ENCODE measurements at regions not wholly inside any gene's neighbourhood (a gene's known extent, or its start where the extent isn't known, plus 50 kb on each side); places are given as distances from the start of the nearest gene placed in this dataset.

GRCh38 chr5:167351316-167351715 is 940.1 kb upstream of the WWC1 start:
- 49 to 55% methylated on average over 4 of the region's 4 CpGs for WGBS, 2 experiments (ENCODE audit: low coverage in 1 of 2, low lambda C conversion rate in 2 of 2, missing lambda C conversion rate in 2 of 2)
- Histone ChIP-seq H3F3A (ENCODE audit: insufficient read depth) (no peaks in the 10 kb centered on the region), H2AFZ (no peak overlapping the region), H3K27me3 (replicated peaks; ENCODE audit: insufficient read depth) (peaks cover 13% of the 10 kb centered on the region; the same call in 1 of the 2 replicates), H3K9me3 (ENCODE audit: low read depth) (no peaks in the 10 kb centered on the region), H3K4me3 (no peak overlapping the region), H3K9ac (no peak overlapping the region), H3K36me3 (ENCODE audit: low read depth) (no peaks in the 10 kb centered on the region), H3K9me2 (ENCODE audit: insufficient read depth) (no peaks in the 10 kb centered on the region), H3K4me1 (ENCODE audit: insufficient read depth) (no peaks in the 10 kb centered on the region), H3K79me2 (ENCODE audit: insufficient read depth) (no peaks in the 10 kb centered on the region), H3K4me2 (ENCODE audit: unreplicated experiment) (no peak overlapping the region), H3K27ac (no peak overlapping the region), H4K20me1 (ENCODE audit: insufficient read depth) (no peaks in the 10 kb centered on the region)
- TF ChIP-seq EZH2phosphoT487 (IDR thresholded peaks at IDR 0.05; ENCODE audit: insufficient read depth, low read depth): no peak
- no peak for TF ChIP-seq EZH2 (IDR thresholded peaks at IDR 0.05; ENCODE audit: insufficient read depth, poor library complexity, severe bottlenecking)
- in situ Hi-C loops (cut with MboI): no loop called here
- DNase-seq: no peak

DNA sequence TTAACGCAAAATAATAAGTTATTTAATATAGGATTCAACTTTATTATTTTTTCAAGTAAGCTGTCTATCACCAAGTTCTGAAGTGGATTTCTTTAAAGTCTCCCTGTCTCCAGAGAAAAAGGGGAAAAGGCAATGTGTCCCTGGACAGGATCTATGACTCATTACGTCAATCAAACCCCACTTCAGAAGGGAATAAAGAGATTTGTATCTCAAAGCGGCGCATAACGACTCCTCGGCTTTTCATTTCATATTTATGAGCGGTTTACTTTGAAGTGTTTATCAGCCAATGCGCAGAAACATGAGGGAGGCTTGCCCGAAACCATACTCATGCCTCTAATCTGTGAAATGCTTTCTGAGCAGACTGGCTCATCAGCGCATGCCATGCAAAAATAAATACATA is 938.6 kb upstream of the WWC1 start:
- H3K4me1 ChIP-seq (ENCODE audit: insufficient read depth): no peaks in the 10 kb centered on the region
- no peak overlapping the region for H3K27ac ChIP-seq
- DNase-seq: no peak
- H3K9ac ChIP-seq: no peak overlapping the region
- H3K9me2 ChIP-seq (ENCODE audit: insufficient read depth): no peaks in the 10 kb centered on the region
- H3K79me2 ChIP-seq (ENCODE audit: insufficient read depth): no peaks in the 10 kb centered on the region
- peaks cover 13% of the 10 kb centered on the region; the same call in 1 of the 2 replicates for H3K27me3 ChIP-seq (replicated peaks; ENCODE audit: insufficient read depth)
- no peak overlapping the region for H2AFZ ChIP-seq
- H3K9me3 ChIP-seq (ENCODE audit: low read depth): no peaks in the 10 kb centered on the region
- no peaks in the 10 kb centered on the region for H4K20me1 ChIP-seq (ENCODE audit: insufficient read depth)
- TF ChIP-seq EZH2 (IDR thresholded peaks at IDR 0.05; ENCODE audit: insufficient read depth, poor library complexity, severe bottlenecking) (no peak), EZH2phosphoT487 (IDR thresholded peaks at IDR 0.05; ENCODE audit: insufficient read depth, low read depth) (no peak)
- H3K4me3 ChIP-seq: no peak overlapping the region
- H3K36me3 ChIP-seq (ENCODE audit: low read depth): no peaks in the 10 kb centered on the region
- no peak overlapping the region for H3K4me2 ChIP-seq (ENCODE audit: unreplicated experiment)
- in situ Hi-C loops (cut with MboI): no loop called here
- H3F3A ChIP-seq (ENCODE audit: insufficient read depth): no peaks in the 10 kb centered on the region
- 37 to 42% methylated on average over 10 of the region's 10 CpGs for WGBS, 2 experiments (ENCODE audit: low coverage in 1 of 2, low lambda C conversion rate in 2 of 2, missing lambda C conversion rate in 2 of 2)

GRCh38 chr5:167355346-167355745 is 936.1 kb upstream of the WWC1 start:
- TF ChIP-seq EZH2phosphoT487 (IDR thresholded peaks at IDR 0.05; ENCODE audit: insufficient read depth, low read depth) (no peak), EZH2 (IDR thresholded peaks at IDR 0.05; ENCODE audit: insufficient read depth, poor library complexity, severe bottlenecking) (no peak)
- Histone ChIP-seq H3K4me2 (ENCODE audit: unreplicated experiment) (no peak overlapping the region), H3K27me3 (replicated peaks; ENCODE audit: insufficient read depth) (peaks cover 13% of the 10 kb centered on the region; the same call in 1 of the 2 replicates), H3F3A (ENCODE audit: insufficient read depth) (no peaks in the 10 kb centered on the region), H3K9ac (no peak overlapping the region), H3K4me3 (no peak overlapping the region), H4K20me1 (ENCODE audit: insufficient read depth) (no peaks in the 10 kb centered on the region), H3K27ac (no peak overlapping the region), H3K4me1 (ENCODE audit: insufficient read depth) (no peaks in the 10 kb centered on the region), H2AFZ (no peak overlapping the region), H3K9me3 (ENCODE audit: low read depth) (no peaks in the 10 kb centered on the region), H3K9me2 (ENCODE audit: insufficient read depth) (no peaks in the 10 kb centered on the region), H3K79me2 (ENCODE audit: insufficient read depth) (no peaks in the 10 kb centered on the region), H3K36me3 (ENCODE audit: low read depth) (no peaks in the 10 kb centered on the region)
- WGBS, 2 experiments (ENCODE audit: low coverage in 1 of 2, low lambda C conversion rate in 2 of 2, missing lambda C conversion rate in 2 of 2): 16 to 27% methylated on average over 5 of the region's 5 CpGs
- no peak for DNase-seq
- in situ Hi-C loops (cut with MboI): no loop called here

- Histone ChIP-seq H3K4me2 (ENCODE audit: unreplicated experiment) (no peak overlapping the region), H3F3A (ENCODE audit: insufficient read depth) (no peaks in the 10 kb centered on the region), H3K9me3 (ENCODE audit: low read depth) (no peaks in the 10 kb centered on the region), H3K36me3 (ENCODE audit: low read depth) (no peaks in the 10 kb centered on the region), H3K4me1 (ENCODE audit: insufficient read depth) (no peaks in the 10 kb centered on the region), H3K27me3 (replicated peaks; ENCODE audit: insufficient read depth) (peaks cover 13% of the 10 kb centered on the region; the same call in 1 of the 2 replicates), H3K9ac (no peak overlapping the region), H3K79me2 (ENCODE audit: insufficient read depth) (no peaks in the 10 kb centered on the region), H4K20me1 (ENCODE audit: insufficient read depth) (no peaks in the 10 kb centered on the region), H3K27ac (no peak overlapping the region), H2AFZ (no peak overlapping the region), H3K9me2 (ENCODE audit: insufficient read depth) (no peaks in the 10 kb centered on the region), H3K4me3 (no peak overlapping the region)
- WGBS, 2 experiments (ENCODE audit: low coverage in 1 of 2, low lambda C conversion rate in 2 of 2, missing lambda C conversion rate in 2 of 2): 12 to 20% methylated on average over 1 of the region's 1 CpG
- no peak for DNase-seq
- no peak for TF ChIP-seq EZH2phosphoT487 (IDR thresholded peaks at IDR 0.05; ENCODE audit: insufficient read depth, low read depth)
- no peak for TF ChIP-seq EZH2 (IDR thresholded peaks at IDR 0.05; ENCODE audit: insufficient read depth, poor library complexity, severe bottlenecking)
- in situ Hi-C loops (cut with MboI): no loop called here
Measured at GRCh38 chr5:167356374-167356773, 935.1 kb upstream of the WWC1 start.
